IMR-90 (cell line): ENCODE measurements at regions not wholly inside any gene's neighbourhood (a gene's known extent, or its start where the extent isn't known, plus 50 kb on each side); places are given as distances from the start of the nearest gene placed in this dataset.

Source experiments
- ATAC-seq: fragments of 200-7000 bp; cut with Tn5 transposase; 2 replicates; pipeline ENCODE4 v1.9.1; 2020; ENCODE audit warnings: low read depth, mild to moderate bottlenecking, moderate library complexity
- BruUV-seq: library from RNA; stranded (reverse); fragments of 400-500 nt; replicated peaks from 2 replicates; lab custom pipeline; 2021; lab: Mats Ljungman, UMichigan
- CTCF ChIA-PET: fragments of 300-600 bp; formaldehyde crosslinking; extraction: SDS; loops from one replicate; lab custom pipeline; 2021; ENCODE audit warnings: antibody characterized with exemption; lab: Yijun Ruan, JAX
- POLR2A ChIA-PET: fragments of 300-600 bp; sonication (Branson Sonifier 250); formaldehyde crosslinking; loops from one replicate; lab custom pipeline; 2022; ENCODE audit warnings: antibody characterized with exemption; ENCODE audit not compliant: unreplicated experiment; lab: Charles Lee
- DNase-seq: peaks from one replicate; pipeline ENCODE4 v3.0.0; 2013
- H2AFZ ChIP-seq: replicated peaks from 2 replicates; pipeline ENCODE3; 2013; ENCODE audit warnings: low read length, mild to moderate bottlenecking; ENCODE audit not compliant: poor library complexity
- H2AK5ac ChIP-seq: 2 replicates; pipeline ENCODE4 v1.6.1; 2013; ENCODE audit warnings: low read depth, low read length, inconsistent platforms
- H2AK9ac ChIP-seq: replicated peaks from 2 replicates; pipeline ENCODE3; 2013; ENCODE audit warnings: mild to moderate bottlenecking, low read depth, low read length, moderate library complexity; ENCODE audit not compliant: poor library complexity
- H2BK120ac ChIP-seq: 2 replicates; pipeline ENCODE4 v1.6.1; 2013; ENCODE audit warnings: low read depth, low read length, inconsistent platforms
- H2BK15ac ChIP-seq: 3 replicates; pipeline ENCODE4 v1.6.1; 2013; ENCODE audit warnings: low read depth, low read length, inconsistent platforms
- H2BK20ac ChIP-seq: 2 replicates; pipeline ENCODE4 v1.6.1; 2013; ENCODE audit warnings: low read depth, mild to moderate bottlenecking, inconsistent platforms, low read length, moderate library complexity
- H2BK5ac ChIP-seq: 2 replicates; pipeline ENCODE4 v1.6.1; 2013; ENCODE audit warnings: mild to moderate bottlenecking, low read depth, low read length, inconsistent platforms; ENCODE audit not compliant: poor library complexity, severe bottlenecking
- H3K14ac ChIP-seq: replicated peaks from 2 replicates; pipeline ENCODE4 v1.6.1; 2013; ENCODE audit warnings: low read depth, low read length, inconsistent platforms
- H3K18ac ChIP-seq: 2 replicates; pipeline ENCODE4 v1.6.1; 2013; ENCODE audit warnings: low read depth, low read length, control low read depth
- H3K23ac ChIP-seq: 2 replicates; pipeline ENCODE4 v1.6.1; 2013; ENCODE audit warnings: low read depth, low read length, inconsistent platforms
- H3K27ac ChIP-seq: 2 replicates; pipeline ENCODE4 v1.5.1; 2013; ENCODE audit warnings: mild to moderate bottlenecking, control low read depth, low read length; ENCODE audit not compliant: insufficient read depth
- H3K27me3 ChIP-seq: 2 replicates; pipeline ENCODE4 v1.6.1; 2013; ENCODE audit warnings: low read length; ENCODE audit not compliant: control insufficient read depth, insufficient read depth
- H3K36me3 ChIP-seq: 2 replicates; pipeline ENCODE4 v1.6.1; 2013; ENCODE audit warnings: low read length, mixed read lengths; ENCODE audit not compliant: control insufficient read depth, insufficient read depth
- H3K4ac ChIP-seq: 2 replicates; pipeline ENCODE4 v1.6.1; 2013; ENCODE audit warnings: low read depth, low read length, inconsistent platforms
- H3K4me1 ChIP-seq: 2 replicates; pipeline ENCODE4 v1.6.1; 2013; ENCODE audit warnings: low read length, mixed read lengths; ENCODE audit not compliant: control insufficient read depth, insufficient read depth
- H3K4me2 ChIP-seq: 2 replicates; pipeline ENCODE4 v1.6.1; 2013; ENCODE audit warnings: low read depth, mild to moderate bottlenecking, control low read depth, low read length, moderate library complexity
- H3K4me3 ChIP-seq: 2 replicates; pipeline ENCODE4 v1.5.1; 2013; ENCODE audit warnings: low read depth, mild to moderate bottlenecking, control low read depth, low read length, moderate library complexity; ENCODE audit not compliant: insufficient read depth
- H3K56ac ChIP-seq: 2 replicates; pipeline ENCODE4 v1.6.1; 2013; ENCODE audit warnings: low read length, inconsistent platforms; ENCODE audit not compliant: insufficient read depth; ENCODE audit errors: extremely low read depth
- H3K79me1 ChIP-seq, 2 experiments: 2 replicates each; pipeline ENCODE4 v1.6.1; 2013; ENCODE audit warnings: low read length in 2 of 2, inconsistent platforms in 1 of 2, low read depth in 1 of 2
- H3K9ac ChIP-seq: 2 replicates; pipeline ENCODE4 v1.6.1; 2013; ENCODE audit warnings: low read depth, low read length, control low read depth
- H3K9me1 ChIP-seq: 2 replicates; pipeline ENCODE4 v1.6.1; 2013; ENCODE audit warnings: low read length, inconsistent platforms; ENCODE audit not compliant: insufficient read depth
- H3K9me3 ChIP-seq: 2 replicates; pipeline ENCODE4 v1.6.1; 2013; ENCODE audit warnings: low read length; ENCODE audit not compliant: control insufficient read depth, insufficient read depth
- H4K20me1 ChIP-seq: 2 replicates; pipeline ENCODE4 v1.6.1; 2013; ENCODE audit warnings: low read length, inconsistent platforms; ENCODE audit not compliant: insufficient read depth
- H4K5ac ChIP-seq: 2 replicates; pipeline ENCODE4 v1.6.1; 2013; ENCODE audit warnings: mild to moderate bottlenecking, low read depth, low read length, control low read depth
- H4K8ac ChIP-seq, 2 experiments: 2 replicates each; pipeline ENCODE4 v1.6.1; 2013; ENCODE audit warnings: low read depth in 2 of 2, low read length in 2 of 2, control low read depth in 1 of 2, inconsistent platforms in 1 of 2
- H4K91ac ChIP-seq: 2 replicates; pipeline ENCODE4 v1.6.1; 2013; ENCODE audit warnings: low read depth, low read length, inconsistent platforms; ENCODE audit not compliant: insufficient read depth
- BHLHE40 ChIP-seq: fragments of 150-350 bp; IDR thresholded peaks from 2 replicates; pipeline ENCODE4 v1.6.1; 2016; ENCODE audit warnings: mild to moderate bottlenecking, low read depth, low read length
- CEBPB ChIP-seq: IDR thresholded peaks from 2 replicates; pipeline ENCODE4 v1.6.1; 2012; ENCODE audit warnings: low read depth, low read length, improper control_type of control experiment
- CHD1 ChIP-seq: IDR thresholded peaks from 2 replicates; pipeline ENCODE4 v1.6.1; 2012; ENCODE audit warnings: low read depth, low read length, improper control_type of control experiment
- CTCF ChIP-seq: conservative IDR thresholded peaks from 2 replicates; pipeline ENCODE4 v1.5.1; 2012; ENCODE audit warnings: mild to moderate bottlenecking, low read depth, low read length, improper control_type of control experiment
- ELK1 ChIP-seq: fragments of 150-350 bp; IDR thresholded peaks from 2 replicates; pipeline ENCODE4 v1.6.1; 2016; ENCODE audit warnings: low read depth, mild to moderate bottlenecking, low read length, moderate library complexity, borderline replicate concordance
- FOS ChIP-seq: fragments of 150-350 bp; IDR thresholded peaks from 2 replicates; pipeline ENCODE4 v1.6.1; 2016; ENCODE audit warnings: low read depth, low read length
- MAFK ChIP-seq: IDR thresholded peaks from 2 replicates; pipeline ENCODE4 v1.6.1; 2012; ENCODE audit warnings: low read depth, low read length, improper control_type of control experiment
- MAZ ChIP-seq: IDR thresholded peaks from 2 replicates; pipeline ENCODE4 v1.6.1; 2012; ENCODE audit warnings: low read depth, mild to moderate bottlenecking, low read length, improper control_type of control experiment, moderate library complexity, borderline replicate concordance
- MXI1 ChIP-seq: IDR thresholded peaks from 2 replicates; pipeline ENCODE4 v1.6.1; 2012; ENCODE audit warnings: low read depth, mild to moderate bottlenecking, low read length, moderate library complexity, borderline replicate concordance
- NFE2L2 ChIP-seq: fragments of 150-350 bp; IDR thresholded peaks from 2 replicates; pipeline ENCODE4 v1.6.1; 2016; ENCODE audit warnings: low read depth, mild to moderate bottlenecking, low read length
- POLR2A ChIP-seq: IDR thresholded peaks from 2 replicates; pipeline ENCODE4 v1.6.1; 2012; ENCODE audit warnings: mild to moderate bottlenecking, low read depth, low read length
- RAD21 ChIP-seq: IDR thresholded peaks from 2 replicates; pipeline ENCODE4 v1.6.1; 2012; ENCODE audit warnings: low read length, improper control_type of control experiment
- RCOR1 ChIP-seq: IDR thresholded peaks from 2 replicates; pipeline ENCODE4 v1.6.1; 2012; ENCODE audit warnings: mild to moderate bottlenecking, low read length, improper control_type of control experiment; ENCODE audit not compliant: insufficient replicate concordance
- RFX5 ChIP-seq: IDR thresholded peaks from 2 replicates; pipeline ENCODE4 v1.8.0; 2012; ENCODE audit warnings: low read depth, mild to moderate bottlenecking, low read length, moderate library complexity
- SMC3 ChIP-seq: fragments of 150-350 bp; IDR thresholded peaks from 2 replicates; pipeline ENCODE4 v1.6.1; 2016; ENCODE audit warnings: low read depth, mild to moderate bottlenecking, antibody characterized with exemption, low read length, moderate library complexity
- USF2 ChIP-seq: fragments of 150-350 bp; IDR thresholded peaks from 2 replicates; pipeline ENCODE4 v1.6.1; 2017; ENCODE audit warnings: mild to moderate bottlenecking, antibody characterized with exemption, low read length, low read depth
- dilution Hi-C: fragments of 300-500 bp; cut with HindIII; formaldehyde crosslinking; loops from one replicate; pipeline ENCODE4 v1.14.3; 2018; ENCODE audit warnings: low sequenced_read_pairs; ENCODE audit not compliant: unreplicated experiment
- in situ Hi-C: fragments of 300-500 bp; cut with MboI; formaldehyde crosslinking; loops from 3 replicates; pipeline ENCODE4 v1.14.3; 2019; ENCODE audit warnings: low sequenced_read_pairs, inconsistent platforms, mixed read lengths
- intact Hi-C: fragments of 100-400 bp; cut with micrococcal nuclease; formaldehyde crosslinking; loops from 2 replicates; pipeline ENCODE4 v1.10.0; 2022

GRCh38 chr2:183984871-183985270 is 613.5 kb upstream of the ZNF804A start:
- no peak overlapping the region for H3K4me3 ChIP-seq
- no peak overlapping the region for H2BK20ac ChIP-seq
- no peaks in the 10 kb centered on the region for H3K36me3 ChIP-seq
- in situ Hi-C loops (no loop called here), intact Hi-C loops (no loop called here), dilution Hi-C loops (no loop called here)
- POLR2A ChIA-PET: no interaction called here
- H3K23ac ChIP-seq: no peak overlapping the region
- H3K27ac ChIP-seq: no peak overlapping the region
- H3K9ac ChIP-seq: no peak overlapping the region
- BruUV-seq: no TSS peak
- H2AFZ ChIP-seq: no peak overlapping the region
- no peak overlapping the region for H4K91ac ChIP-seq
- H3K27me3 ChIP-seq: no peaks in the 10 kb centered on the region
- H3K18ac ChIP-seq: no peak overlapping the region
- DNase-seq: no peak
- no peaks in the 10 kb centered on the region for H3K9me1 ChIP-seq
- CTCF ChIA-PET: no interaction called here
- no peak overlapping the region for H3K4ac ChIP-seq
- no peaks in the 10 kb centered on the region for H4K20me1 ChIP-seq
- no peak overlapping the region for H2AK9ac ChIP-seq
- no peak overlapping the region for H3K56ac ChIP-seq
- H2BK120ac ChIP-seq: no peak overlapping the region
- no peak for TF ChIP-seq ELK1
- TF ChIP-seq FOS: no peak
- TF ChIP-seq MXI1: no peak
- no peak for TF ChIP-seq RCOR1
- TF ChIP-seq CHD1: no peak
- TF ChIP-seq CEBPB: no peak
- TF ChIP-seq USF2: no peak
- TF ChIP-seq SMC3: no peak
- TF ChIP-seq RFX5: no peak
- TF ChIP-seq RAD21: no peak
- no peak for TF ChIP-seq CTCF
- TF ChIP-seq BHLHE40: no peak
- no peak for TF ChIP-seq MAFK
- no peak for TF ChIP-seq MAZ
- no peak for TF ChIP-seq POLR2A
- TF ChIP-seq NFE2L2: no peak
- H4K5ac ChIP-seq: no peak overlapping the region
- no peak overlapping the region for H2BK5ac ChIP-seq
- no peak for ATAC-seq
- H3K4me2 ChIP-seq: no peak overlapping the region
- H4K8ac ChIP-seq: no peak overlapping the region
- no peak overlapping the region for H3K14ac ChIP-seq
- no peaks in the 10 kb centered on the region for H3K79me1 ChIP-seq
- H3K4me1 ChIP-seq: no peaks in the 10 kb centered on the region
- no peak overlapping the region for H2BK15ac ChIP-seq
- H3K9me3 ChIP-seq: peaks cover 2% of the 10 kb centered on the region; the same call in 1 of the 2 replicates
- H2AK5ac ChIP-seq: no peak overlapping the region
